BJ (cell line): ENCODE measurements at regions not wholly inside any gene's neighbourhood (a gene's known extent, or its start where the extent isn't known, plus 50 kb on each side); places are given as distances from the start of the nearest gene placed in this dataset.
"Not testable (repeated sequence)": the region's sequence is repeated elsewhere in the genome, so short reads cannot be mapped to it uniquely, and the experiment has no call there.

Experiments used
- CTCF ChIA-PET: fragments of 350-600 bp; formaldehyde crosslinking; extraction: SDS; loops from one replicate; lab custom pipeline; 2021; ENCODE audit warnings: antibody characterized with exemption, inconsistent platforms; lab: Yijun Ruan, JAX
- POLR2A ChIA-PET: fragments of 300-600 bp; sonication (Branson Sonifier 250); formaldehyde crosslinking; extraction: SDS; loops from one replicate; lab custom pipeline; 2021; ENCODE audit warnings: antibody characterized with exemption; lab: Charles Lee
- DNase-seq: peaks from one replicate; pipeline ENCODE4 v3.0.0-alpha.2; 2011; ENCODE audit warnings: low read depth
- H3K27me3 ChIP-seq: 2 replicates; pipeline ENCODE4 v1.6.0; 2011; ENCODE audit warnings: low read length; ENCODE audit not compliant: control insufficient read depth, insufficient read depth
- H3K36me3 ChIP-seq: 2 replicates; pipeline ENCODE4 v1.5.1; 2011; ENCODE audit warnings: low read length; ENCODE audit not compliant: control insufficient read depth, insufficient read depth
- H3K4me3 ChIP-seq: 2 replicates; pipeline ENCODE4 v1.5.1; 2011; ENCODE audit warnings: low read depth, mild to moderate bottlenecking, control low read depth, low read length
- TF ChIP-seq, protein P1 (sequence below): IDR thresholded peaks from 2 replicates; pipeline ENCODE4 v1.5.1; 2011; ENCODE audit warnings: low read depth, mild to moderate bottlenecking, control low read depth, inconsistent platforms, low read length, moderate library complexity; ENCODE audit not compliant: insufficient read depth

DNA sequence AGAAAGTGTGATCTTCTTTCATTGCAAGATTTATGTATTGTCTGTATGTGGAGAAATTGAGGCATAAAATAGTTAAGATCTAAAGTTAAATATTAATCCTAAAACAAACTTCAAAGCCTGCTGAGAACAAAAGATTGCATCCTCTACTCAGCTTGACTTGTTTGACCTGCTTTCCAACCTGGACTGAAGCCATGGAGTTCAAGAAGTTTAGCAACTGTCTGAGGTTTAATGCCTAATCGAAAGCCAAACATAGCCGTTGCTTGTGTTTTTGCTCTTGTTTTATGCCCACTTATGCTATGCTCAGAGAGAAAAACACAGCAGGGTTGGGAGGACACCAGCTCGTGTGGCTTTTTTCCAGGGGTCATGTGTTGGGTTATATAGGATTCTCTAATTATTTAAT lies 135.6 kb downstream of the NUFIP1 start:
- ChIA-PET CTCF (interaction anchor here (1.5 kb wide), 1 partner anchor 25 kb away, joined by 3 read pairs; no protein-coding TSS in a partner anchor), POLR2A (no interaction called here)
- TF ChIP-seq, protein P1, sequence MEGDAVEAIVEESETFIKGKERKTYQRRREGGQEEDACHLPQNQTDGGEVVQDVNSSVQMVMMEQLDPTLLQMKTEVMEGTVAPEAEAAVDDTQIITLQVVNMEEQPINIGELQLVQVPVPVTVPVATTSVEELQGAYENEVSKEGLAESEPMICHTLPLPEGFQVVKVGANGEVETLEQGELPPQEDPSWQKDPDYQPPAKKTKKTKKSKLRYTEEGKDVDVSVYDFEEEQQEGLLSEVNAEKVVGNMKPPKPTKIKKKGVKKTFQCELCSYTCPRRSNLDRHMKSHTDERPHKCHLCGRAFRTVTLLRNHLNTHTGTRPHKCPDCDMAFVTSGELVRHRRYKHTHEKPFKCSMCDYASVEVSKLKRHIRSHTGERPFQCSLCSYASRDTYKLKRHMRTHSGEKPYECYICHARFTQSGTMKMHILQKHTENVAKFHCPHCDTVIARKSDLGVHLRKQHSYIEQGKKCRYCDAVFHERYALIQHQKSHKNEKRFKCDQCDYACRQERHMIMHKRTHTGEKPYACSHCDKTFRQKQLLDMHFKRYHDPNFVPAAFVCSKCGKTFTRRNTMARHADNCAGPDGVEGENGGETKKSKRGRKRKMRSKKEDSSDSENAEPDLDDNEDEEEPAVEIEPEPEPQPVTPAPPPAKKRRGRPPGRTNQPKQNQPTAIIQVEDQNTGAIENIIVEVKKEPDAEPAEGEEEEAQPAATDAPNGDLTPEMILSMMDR = no peak
- Histone ChIP-seq H3K27me3 (no peaks in the 10 kb centered on the region), H3K36me3 (no peaks in the 10 kb centered on the region), H3K4me3 (no peak overlapping the region)
- no peak for DNase-seq

DNA sequence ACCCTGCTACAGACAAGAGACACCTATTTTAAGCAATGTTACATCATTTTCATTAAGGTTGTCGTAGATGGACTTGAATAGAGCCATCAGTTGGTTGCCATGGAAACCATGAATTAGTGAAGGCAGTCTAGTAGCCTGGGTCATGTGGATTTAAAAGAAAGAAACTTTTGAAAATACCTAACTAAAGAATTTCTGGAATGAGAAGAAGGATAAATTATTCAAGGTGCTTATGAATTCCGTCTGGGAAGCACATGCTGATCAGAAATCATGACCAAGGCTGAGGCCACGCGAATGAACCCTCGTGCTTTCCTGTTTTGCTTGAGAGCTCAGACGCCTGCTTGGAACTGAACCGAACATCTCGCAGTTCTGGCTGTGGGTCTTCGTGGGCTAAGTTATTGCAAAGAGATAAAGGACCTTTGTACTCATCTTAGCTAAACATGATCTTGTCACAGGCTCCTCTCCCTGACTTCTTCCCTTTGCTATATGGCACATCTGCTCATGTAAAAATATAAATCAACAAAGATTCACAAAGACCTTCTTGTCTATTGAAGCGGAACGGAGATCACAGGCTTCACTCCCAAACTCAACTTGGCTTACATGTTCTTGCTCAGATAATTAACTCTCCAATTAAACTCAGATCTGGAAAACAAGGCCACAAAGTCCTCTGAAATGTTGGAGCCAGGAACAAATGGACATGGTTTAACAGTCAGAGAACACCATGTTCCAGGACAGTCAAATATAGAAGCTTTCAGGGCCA lies 140.2 kb downstream of the NUFIP1 start:
- CTCF ChIA-PET = interaction anchor here (1.0 kb wide), 1 partner anchor 68 kb away, joined by 5 read pairs; no protein-coding TSS in a partner anchor
- TF ChIP-seq, protein P1 = no peak
- H3K27me3 ChIP-seq = no peaks in the 10 kb centered on the region
- no peaks in the 10 kb centered on the region for H3K36me3 ChIP-seq
- DNase-seq = no peak
- no peak overlapping the region for H3K4me3 ChIP-seq
- POLR2A ChIA-PET = no interaction called here

DNA sequence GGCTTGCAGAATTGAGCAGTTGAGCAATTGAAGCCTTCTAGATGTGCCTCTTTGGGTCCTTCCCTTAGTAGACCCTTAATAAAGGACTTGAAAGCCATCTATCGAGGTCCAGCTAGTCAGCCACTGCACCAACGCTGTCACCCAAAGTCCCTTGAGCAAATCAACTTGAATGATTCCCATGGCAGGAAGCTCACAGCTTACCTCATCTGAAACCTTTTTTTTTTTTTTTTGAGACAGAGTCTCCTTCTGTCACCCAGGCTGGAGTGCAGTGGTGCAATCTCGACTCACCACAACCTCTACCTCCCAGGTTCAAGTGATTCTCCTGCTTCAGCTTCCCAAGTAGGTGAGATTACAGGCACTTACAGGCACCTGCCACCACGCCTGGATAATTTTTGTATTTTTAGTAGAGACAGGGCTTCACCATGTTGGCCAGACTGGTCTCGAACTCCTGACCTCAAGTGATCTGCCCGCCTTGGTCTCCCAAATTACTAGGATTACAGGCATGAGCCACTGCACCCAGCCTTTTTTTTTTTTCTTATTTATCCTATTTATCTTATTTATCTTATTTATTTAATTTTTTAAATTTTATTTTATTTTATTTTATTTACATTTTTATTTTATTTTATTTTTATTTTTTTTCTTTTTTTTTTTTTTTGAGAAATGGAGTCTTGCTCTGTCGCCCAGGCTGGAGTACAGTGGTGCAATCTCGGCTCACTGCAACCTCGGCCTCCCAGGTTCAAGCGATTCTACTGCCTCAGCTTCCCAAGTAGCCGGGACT lies 143.8 kb downstream of the NUFIP1 start:
- DNase-seq, H3K27me3 ChIP-seq, POLR2A ChIA-PET, H3K4me3 ChIP-seq, H3K36me3 ChIP-seq: not testable (repeated sequence)
- CTCF ChIA-PET = interaction anchor here (0.7 kb wide), 1 partner anchor 121 kb away, joined by 5 read pairs; no protein-coding TSS in a partner anchor

DNA sequence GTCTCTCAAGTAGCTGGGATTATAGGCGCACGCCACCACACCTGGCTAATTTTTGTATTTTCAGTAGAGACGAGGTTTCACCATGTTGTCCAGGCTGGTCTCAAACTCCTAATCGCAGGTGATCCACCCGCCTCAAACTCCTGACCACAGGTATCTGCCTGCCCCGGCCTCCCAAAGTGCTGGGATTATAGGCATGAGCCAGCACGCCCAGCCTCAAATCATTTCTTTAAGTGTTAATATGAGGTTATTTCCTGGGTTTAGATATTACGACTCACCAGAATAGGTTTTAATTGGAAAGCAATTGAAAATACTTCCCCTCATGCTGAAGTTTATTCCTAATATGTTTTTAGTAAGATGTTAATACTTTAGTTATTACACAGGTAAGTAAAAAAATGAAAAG lies 144.5 kb downstream of the NUFIP1 start:
- POLR2A ChIA-PET = no interaction called here
- DNase-seq = no peak
- CTCF ChIA-PET = no interaction called here
- no peak overlapping the region for H3K4me3 ChIP-seq
- no peaks in the 10 kb centered on the region for H3K27me3 ChIP-seq
- TF ChIP-seq, protein P1 = no peak
- no peaks in the 10 kb centered on the region for H3K36me3 ChIP-seq

DNA sequence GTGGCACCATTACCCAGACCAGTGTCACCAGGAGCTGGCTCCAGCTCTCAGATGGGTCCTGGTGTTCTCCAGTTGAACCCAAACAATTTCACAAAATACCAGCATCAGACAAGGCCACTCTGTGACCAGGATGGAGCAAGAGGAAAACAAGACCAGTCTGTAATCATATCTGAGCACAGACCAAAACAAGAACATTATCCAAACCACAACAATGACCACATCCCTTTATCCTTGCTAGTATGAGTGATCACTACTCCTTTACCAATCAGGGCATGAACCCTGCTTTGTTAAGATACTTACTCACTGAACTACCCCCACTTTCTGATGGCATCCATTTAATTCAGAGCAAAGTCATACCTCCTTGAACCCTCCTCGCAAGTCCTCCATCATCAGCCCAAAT lies 145.9 kb downstream of the NUFIP1 start:
- DNase-seq = no peak
- POLR2A ChIA-PET = no interaction called here
- no peaks in the 10 kb centered on the region for H3K36me3 ChIP-seq
- CTCF ChIA-PET = interaction anchor here (1.1 kb wide), 1 partner anchor 359 kb away, joined by 3 read pairs; no protein-coding TSS in a partner anchor
- H3K4me3 ChIP-seq = no peak overlapping the region
- TF ChIP-seq, protein P1 = no peak
- no peaks in the 10 kb centered on the region for H3K27me3 ChIP-seq
